ENCODE measurements at regions not wholly inside any gene's neighbourhood (a gene's known extent, or its start where the extent isn't known, plus 50 kb on each side); places are given as distances from the start of the nearest gene placed in this dataset.
A peak's percentile ranks its signal among the peaks of the same experiment; 100 is the strongest.

DNA sequence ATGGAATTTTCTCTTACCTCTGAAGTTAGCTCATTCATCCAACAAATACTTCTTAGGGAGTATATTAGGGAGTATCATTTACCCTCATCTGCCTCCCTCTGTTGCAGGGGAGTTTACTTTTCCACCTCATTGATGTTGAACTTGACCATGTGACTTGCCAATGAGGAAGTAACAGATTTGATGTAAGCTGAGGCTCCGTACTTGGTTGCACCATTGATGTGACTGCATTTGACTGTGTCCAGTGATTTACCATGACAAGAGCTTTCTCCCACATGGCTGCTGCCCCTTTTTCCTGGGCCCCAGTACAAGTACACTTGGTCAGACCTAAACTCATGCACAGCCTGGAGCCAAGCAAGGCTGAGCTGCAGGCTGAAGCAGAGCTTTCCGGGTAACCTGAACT is 81.6 kb upstream of the HS3ST2 start:
- DNase-seq, result no peak
- Histone ChIP-seq H3K27ac (no peak overlapping the region), H3K9me3 (no peaks in the 10 kb centered on the region), H3K4me1 (peaks cover 0 to 35% (median 26%) of the 10 kb centered on the region in 4 donors), H3K36me3 (no peaks in the 10 kb centered on the region), H3K27me3 (no peaks in the 10 kb centered on the region), H3K4me3 (no peak overlapping the region)
- TF ChIP-seq EP300 (IDR thresholded peaks at IDR 0.05), result no peak
- no peak for TF ChIP-seq POLR2A (IDR thresholded peaks at IDR 0.05)
- TF ChIP-seq, protein P1, sequence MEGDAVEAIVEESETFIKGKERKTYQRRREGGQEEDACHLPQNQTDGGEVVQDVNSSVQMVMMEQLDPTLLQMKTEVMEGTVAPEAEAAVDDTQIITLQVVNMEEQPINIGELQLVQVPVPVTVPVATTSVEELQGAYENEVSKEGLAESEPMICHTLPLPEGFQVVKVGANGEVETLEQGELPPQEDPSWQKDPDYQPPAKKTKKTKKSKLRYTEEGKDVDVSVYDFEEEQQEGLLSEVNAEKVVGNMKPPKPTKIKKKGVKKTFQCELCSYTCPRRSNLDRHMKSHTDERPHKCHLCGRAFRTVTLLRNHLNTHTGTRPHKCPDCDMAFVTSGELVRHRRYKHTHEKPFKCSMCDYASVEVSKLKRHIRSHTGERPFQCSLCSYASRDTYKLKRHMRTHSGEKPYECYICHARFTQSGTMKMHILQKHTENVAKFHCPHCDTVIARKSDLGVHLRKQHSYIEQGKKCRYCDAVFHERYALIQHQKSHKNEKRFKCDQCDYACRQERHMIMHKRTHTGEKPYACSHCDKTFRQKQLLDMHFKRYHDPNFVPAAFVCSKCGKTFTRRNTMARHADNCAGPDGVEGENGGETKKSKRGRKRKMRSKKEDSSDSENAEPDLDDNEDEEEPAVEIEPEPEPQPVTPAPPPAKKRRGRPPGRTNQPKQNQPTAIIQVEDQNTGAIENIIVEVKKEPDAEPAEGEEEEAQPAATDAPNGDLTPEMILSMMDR (IDR thresholded peaks at IDR 0.05), result no peak
- no peak for TF ChIP-seq POLR2AphosphoS5 (IDR thresholded peaks at IDR 0.05)
- intact Hi-C loops (cut with DNase I), result no loop called here
- 77 to 85% methylated on average over 2 of the region's 2 CpGs for WGBS, 2 donors

GRCh38 chr16:22732959-22733358 is 81.0 kb upstream of the HS3ST2 start:
- Histone ChIP-seq H3K4me1 (peaks cover 0 to 30% (median 22%) of the 10 kb centered on the region in 4 donors), H3K4me3 (no peak overlapping the region), H3K27ac (no peak overlapping the region), H3K9me3 (no peaks in the 10 kb centered on the region), H3K27me3 (no peaks in the 10 kb centered on the region), H3K36me3 (no peaks in the 10 kb centered on the region)
- TF ChIP-seq EP300 (IDR thresholded peaks at IDR 0.05) (no peak), POLR2A (IDR thresholded peaks at IDR 0.05) (no peak), POLR2AphosphoS5 (IDR thresholded peaks at IDR 0.05) (no peak)
- TF ChIP-seq, protein P1 (IDR thresholded peaks at IDR 0.05), result no peak
- intact Hi-C loops (cut with DNase I), result no loop called here
- DNase-seq, result no peak
- 84 to 89% methylated on average over 4 of the region's 4 CpGs for WGBS, 2 donors

DNA sequence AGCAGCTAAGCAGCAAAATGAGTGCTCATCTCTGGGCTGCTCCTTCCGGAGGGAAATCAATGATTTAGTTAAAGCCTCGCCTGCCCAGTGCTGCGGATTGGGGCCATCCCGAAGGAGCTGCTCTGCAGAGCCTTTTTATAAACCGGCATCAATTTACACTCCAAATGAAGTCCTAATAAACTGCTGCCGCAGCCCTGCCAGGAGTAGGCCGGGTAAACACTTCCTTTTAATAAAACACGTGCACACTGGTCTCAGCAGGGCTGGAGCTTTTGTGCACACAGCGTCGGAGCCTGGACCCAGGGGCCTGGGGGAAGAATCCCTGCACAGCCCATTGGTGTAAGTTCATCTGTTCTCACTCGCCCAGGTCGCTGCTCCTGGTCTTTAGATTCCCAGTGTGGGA is 79.6 kb upstream of the HS3ST2 start:
- 18 to 43% methylated on average over 12 of the region's 12 CpGs for WGBS, 2 donors

DNA sequence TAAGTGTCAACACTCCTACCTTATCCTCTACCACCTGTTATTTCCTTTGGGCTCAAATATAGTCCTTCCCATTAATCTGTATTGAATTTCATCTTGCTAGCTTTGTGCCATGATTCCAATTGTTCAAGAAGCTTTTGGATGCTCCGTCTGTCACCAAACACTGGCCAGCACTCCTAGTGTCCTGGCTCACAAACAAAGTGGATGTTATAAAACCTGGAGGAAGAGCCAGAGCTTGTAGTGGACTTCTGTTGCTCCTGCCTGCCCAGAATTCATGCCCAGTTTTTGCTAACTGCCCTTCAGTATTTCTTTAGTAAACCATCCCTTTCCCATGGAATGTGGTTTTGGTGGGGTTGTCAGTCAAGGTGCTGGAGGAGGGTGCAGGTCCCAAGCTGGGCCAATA is 77.2 kb upstream of the HS3ST2 start:
- Histone ChIP-seq H3K4me3 (no peak overlapping the region), H3K4me1 (peaks cover 0 to 26% (median 15%) of the 10 kb centered on the region in 4 donors), H3K27me3 (no peaks in the 10 kb centered on the region), H3K36me3 (no peaks in the 10 kb centered on the region), H3K27ac (no peak overlapping the region), H3K9me3 (no peaks in the 10 kb centered on the region)
- TF ChIP-seq POLR2AphosphoS5 (IDR thresholded peaks at IDR 0.05) (no peak), POLR2A (IDR thresholded peaks at IDR 0.05) (no peak), EP300 (IDR thresholded peaks at IDR 0.05) (no peak)
- TF ChIP-seq, protein P1 (IDR thresholded peaks at IDR 0.05), result no peak
- 72 to 79% methylated on average over 1 of the region's 1 CpG for WGBS, 2 donors
- intact Hi-C loops (cut with DNase I), result no loop called here
- DNase-seq, result no peak

More for the DNA sequence above, 79.6 kb upstream of the HS3ST2 start:
- Histone ChIP-seq H3K4me3 (no peak overlapping the region), H3K4me1 (peaks cover 0 to 26% (median 15%) of the 10 kb centered on the region in 4 donors), H3K9me3 (no peaks in the 10 kb centered on the region), H3K27ac (peak overlapping the region in 3 of 4 donors; percentile 21 to 47 (median 46)), H3K36me3 (no peaks in the 10 kb centered on the region), H3K27me3 (no peaks in the 10 kb centered on the region)
- DNase-seq, result peak; percentile 65
- TF ChIP-seq POLR2AphosphoS5 (IDR thresholded peaks at IDR 0.05) (peak in 2 of 4 donors; percentile 6 to 31), EP300 (IDR thresholded peaks at IDR 0.05) (peak in 1 of 4 donors; percentile 19)
- TF ChIP-seq, protein P1 (IDR thresholded peaks at IDR 0.05), result no peak
- intact Hi-C loops (cut with DNase I), result no loop called here

DNA sequence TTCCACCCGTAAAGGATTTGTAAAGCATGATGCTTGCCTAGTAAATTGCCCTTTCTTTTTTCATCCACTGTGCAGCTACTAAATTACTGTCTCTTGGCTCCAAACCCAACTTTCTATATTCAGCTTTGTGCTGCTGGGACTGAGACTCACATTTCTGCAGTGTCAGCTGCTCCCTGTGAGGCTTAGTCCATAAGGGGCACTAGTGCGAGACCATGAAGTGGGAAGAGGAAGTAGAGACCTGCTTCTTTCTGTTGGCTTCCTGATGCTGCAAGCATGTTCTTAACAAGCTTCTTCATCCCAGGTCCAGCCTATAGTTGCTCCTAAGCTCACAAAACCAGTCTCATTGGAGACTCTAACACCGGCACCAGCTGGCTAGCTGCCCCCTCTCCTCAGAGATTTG is 74.9 kb upstream of the HS3ST2 start:
- no peak overlapping the region for H3K4me3 ChIP-seq
- intact Hi-C loops (cut with DNase I), result no loop called here
- no peak overlapping the region for H3K27ac ChIP-seq
- no peaks in the 10 kb centered on the region for H3K27me3 ChIP-seq
- no peaks in the 10 kb centered on the region for H3K36me3 ChIP-seq
- WGBS, 2 donors, result 67 to 72% methylated on average over 3 of the region's 3 CpGs
- H3K4me1 ChIP-seq, result peaks cover 0 to 15% (median 11%) of the 10 kb centered on the region in 4 donors
- TF ChIP-seq POLR2A (IDR thresholded peaks at IDR 0.05) (no peak), EP300 (IDR thresholded peaks at IDR 0.05) (no peak), POLR2AphosphoS5 (IDR thresholded peaks at IDR 0.05) (no peak)
- TF ChIP-seq, protein P1 (IDR thresholded peaks at IDR 0.05), result no peak
- DNase-seq, result no peak
- no peaks in the 10 kb centered on the region for H3K9me3 ChIP-seq

Data from sigmoid colon (tissue), 6 donors.